ENCODE measurements at regions not wholly inside any gene's neighbourhood (a gene's known extent, or its start where the extent isn't known, plus 50 kb on each side); places are given as distances from the start of the nearest gene placed in this dataset.
A peak's percentile ranks its signal among the peaks of the same experiment; 100 is the strongest.

- H3K4me3 ChIP-seq = no peak overlapping the region
- no peaks in the 10 kb centered on the region for H3K27me3 ChIP-seq
- WGBS, 4 donors = 62 to 69% (median 62%) methylated on average over 5 of the region's 5 CpGs
- H3K9me3 ChIP-seq (replicated peaks in 1 of 3) = no peaks in the 10 kb centered on the region
- peak in 1 of 7 donors; percentile 7 for DNase-seq
- intact Hi-C loops (cut with DNase I) = no loop called here
- no peaks in the 10 kb centered on the region for H3K4me1 ChIP-seq (replicated peaks in 1 of 2)
- H3K27ac ChIP-seq = peak overlapping the region in 1 of 5 donors; percentile 34
- H3K36me3 ChIP-seq (replicated peaks in 1 of 2) = no peaks in the 10 kb centered on the region
- TF ChIP-seq POLR2A (IDR thresholded peaks at IDR 0.05) (no peak), CTCF (IDR thresholded peaks at IDR 0.05) (no peak)
Measured at GRCh38 chr20:22425344-22426295, 158.8 kb downstream of the FOXA2 start.

- Histone ChIP-seq H3K9me3 (replicated peaks in 1 of 3) (no peaks in the 10 kb centered on the region), H3K36me3 (replicated peaks in 1 of 2) (no peaks in the 10 kb centered on the region), H3K4me3 (no peak overlapping the region), H3K27ac (no peak overlapping the region), H3K4me1 (replicated peaks in 1 of 2) (no peaks in the 10 kb centered on the region), H3K27me3 (no peaks in the 10 kb centered on the region)
- no peak for DNase-seq
- TF ChIP-seq POLR2A (IDR thresholded peaks at IDR 0.05) (no peak), CTCF (IDR thresholded peaks at IDR 0.05) (no peak)
- intact Hi-C loops (cut with DNase I) = no loop called here
- 66 to 79% (median 74%) methylated on average over 6 of the region's 6 CpGs for WGBS, 4 donors
Measured at GRCh38 chr20:22423190-22423832, 161.1 kb downstream of the FOXA2 start.

- H3K4me1 ChIP-seq (replicated peaks in 1 of 2) = no peaks in the 10 kb centered on the region
- H3K4me3 ChIP-seq = no peak overlapping the region
- TF ChIP-seq POLR2A (IDR thresholded peaks at IDR 0.05) = no peak
- TF ChIP-seq CTCF (IDR thresholded peaks at IDR 0.05) = no peak
- intact Hi-C loops (cut with DNase I) = no loop called here
- DNase-seq = no peak
- no peaks in the 10 kb centered on the region for H3K27me3 ChIP-seq
- no peak overlapping the region for H3K27ac ChIP-seq
- WGBS, 4 donors = 90 to 94% (median 93%) methylated on average over 2 to 3 of the region's 3 CpGs
- H3K9me3 ChIP-seq (replicated peaks in 1 of 3) = no peaks in the 10 kb centered on the region
- H3K36me3 ChIP-seq (replicated peaks in 1 of 2) = no peaks in the 10 kb centered on the region
Measured at GRCh38 chr20:22420116-22420598, 164.2 kb downstream of the FOXA2 start.

- H3K4me3 ChIP-seq = no peak overlapping the region
- intact Hi-C loops (cut with DNase I) = no loop called here
- DNase-seq = no peak
- H3K4me1 ChIP-seq (replicated peaks in 1 of 2) = no peaks in the 10 kb centered on the region
- H3K9me3 ChIP-seq (replicated peaks in 1 of 3) = no peaks in the 10 kb centered on the region
- WGBS, 4 donors = 70 to 82% (median 78%) methylated on average over 2 of the region's 2 CpGs
- H3K36me3 ChIP-seq (replicated peaks in 1 of 2) = no peaks in the 10 kb centered on the region
- TF ChIP-seq CTCF (IDR thresholded peaks at IDR 0.05) (no peak), POLR2A (IDR thresholded peaks at IDR 0.05) (no peak)
- H3K27ac ChIP-seq = no peak overlapping the region
- H3K27me3 ChIP-seq = no peaks in the 10 kb centered on the region
Measured at GRCh38 chr20:22418738-22419137, 165.6 kb downstream of the FOXA2 start.
